ENCODE measurements at regions not wholly inside any gene's neighbourhood (a gene's known extent, or its start where the extent isn't known, plus 50 kb on each side); places are given as distances from the start of the nearest gene placed in this dataset.

DNA sequence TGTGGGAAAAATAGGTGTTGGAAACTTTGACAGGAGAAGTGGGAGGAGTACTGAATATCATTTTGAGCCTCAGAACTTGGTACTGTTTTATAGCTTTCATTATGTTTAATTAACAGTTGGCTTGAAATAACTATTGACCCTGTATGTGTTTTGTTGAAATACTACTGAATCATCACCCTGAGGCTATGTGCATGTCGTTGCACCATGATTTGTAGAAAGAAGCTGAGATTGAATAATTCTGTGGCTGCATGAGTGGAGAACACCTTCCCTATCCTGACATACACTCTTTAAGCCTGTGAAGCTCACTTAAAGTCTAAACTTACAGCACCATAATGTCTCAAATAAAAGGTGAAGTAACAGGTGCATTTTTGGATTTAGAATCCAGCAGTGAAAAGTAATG, 656.5 kb downstream of the CDY2B start:
- no peak for ATAC-seq
- H3K27me3 ChIP-seq (ENCODE audit: low read depth): no peaks in the 10 kb centered on the region
- DNase-seq: no peak
- H3K4me3 ChIP-seq: no peak overlapping the region
- intact Hi-C loops (cut with DNase I): no loop called here
- H3K36me3 ChIP-seq: no peaks in the 10 kb centered on the region
- no peaks in the 10 kb centered on the region for H3K9me3 ChIP-seq
- TF ChIP-seq, protein P1, sequence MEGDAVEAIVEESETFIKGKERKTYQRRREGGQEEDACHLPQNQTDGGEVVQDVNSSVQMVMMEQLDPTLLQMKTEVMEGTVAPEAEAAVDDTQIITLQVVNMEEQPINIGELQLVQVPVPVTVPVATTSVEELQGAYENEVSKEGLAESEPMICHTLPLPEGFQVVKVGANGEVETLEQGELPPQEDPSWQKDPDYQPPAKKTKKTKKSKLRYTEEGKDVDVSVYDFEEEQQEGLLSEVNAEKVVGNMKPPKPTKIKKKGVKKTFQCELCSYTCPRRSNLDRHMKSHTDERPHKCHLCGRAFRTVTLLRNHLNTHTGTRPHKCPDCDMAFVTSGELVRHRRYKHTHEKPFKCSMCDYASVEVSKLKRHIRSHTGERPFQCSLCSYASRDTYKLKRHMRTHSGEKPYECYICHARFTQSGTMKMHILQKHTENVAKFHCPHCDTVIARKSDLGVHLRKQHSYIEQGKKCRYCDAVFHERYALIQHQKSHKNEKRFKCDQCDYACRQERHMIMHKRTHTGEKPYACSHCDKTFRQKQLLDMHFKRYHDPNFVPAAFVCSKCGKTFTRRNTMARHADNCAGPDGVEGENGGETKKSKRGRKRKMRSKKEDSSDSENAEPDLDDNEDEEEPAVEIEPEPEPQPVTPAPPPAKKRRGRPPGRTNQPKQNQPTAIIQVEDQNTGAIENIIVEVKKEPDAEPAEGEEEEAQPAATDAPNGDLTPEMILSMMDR (IDR thresholded peaks at IDR 0.05): no peak
- no peak overlapping the region for H3K27ac ChIP-seq
- no peaks in the 10 kb centered on the region for H3K4me1 ChIP-seq

DNA sequence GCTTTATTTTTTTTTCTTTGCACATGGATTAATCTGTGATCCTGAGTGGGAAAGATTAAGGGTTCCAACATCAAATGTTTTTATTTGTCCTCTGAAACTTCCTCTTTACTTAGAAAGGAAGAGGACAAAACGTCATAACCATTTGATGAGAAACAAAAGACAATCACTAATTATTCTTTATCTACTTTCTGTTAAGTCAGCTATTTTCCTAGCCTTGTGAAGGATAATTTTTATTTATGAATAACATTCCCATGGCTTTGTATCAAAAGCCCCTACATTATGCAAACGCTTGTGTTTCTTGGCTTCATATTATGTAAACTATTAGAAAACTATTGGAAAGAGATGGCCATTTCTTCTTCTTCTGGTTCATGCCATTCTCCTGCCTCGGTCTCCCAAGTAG, 677.6 kb downstream of the CDY2B start:
- Histone ChIP-seq H3K4me3 (no peak overlapping the region), H3K9me3 (no peaks in the 10 kb centered on the region), H3K27me3 (ENCODE audit: low read depth) (no peaks in the 10 kb centered on the region), H3K36me3 (no peaks in the 10 kb centered on the region), H3K27ac (no peak overlapping the region), H3K4me1 (no peaks in the 10 kb centered on the region)
- TF ChIP-seq, protein P1 (IDR thresholded peaks at IDR 0.05): no peak
- intact Hi-C loops (cut with DNase I): no loop called here
- no peak for DNase-seq
- ATAC-seq: no peak

DNA sequence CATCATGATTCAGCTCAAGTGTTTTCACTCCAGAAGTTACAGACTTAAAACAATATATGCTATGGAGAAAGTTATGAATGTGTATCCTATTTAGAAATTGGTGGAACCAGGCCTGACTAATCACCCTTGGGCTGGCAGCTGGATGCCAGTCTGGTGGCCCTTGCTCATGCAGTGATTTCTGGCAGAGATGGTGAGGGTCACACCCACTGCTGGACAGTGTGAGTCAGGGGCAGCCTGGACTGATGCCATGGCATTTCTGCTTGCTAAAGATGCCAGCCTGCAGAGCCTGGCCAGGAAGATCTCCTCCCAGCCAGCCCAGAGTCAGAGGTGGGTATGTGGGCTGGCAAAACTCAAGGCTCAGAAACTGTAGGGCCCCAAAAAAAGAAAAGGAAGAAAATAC, 695.7 kb downstream of the CDY2B start:
- DNase-seq (no peak), ATAC-seq (no peak)
- TF ChIP-seq, protein P1 (IDR thresholded peaks at IDR 0.05): no peak

DNA sequence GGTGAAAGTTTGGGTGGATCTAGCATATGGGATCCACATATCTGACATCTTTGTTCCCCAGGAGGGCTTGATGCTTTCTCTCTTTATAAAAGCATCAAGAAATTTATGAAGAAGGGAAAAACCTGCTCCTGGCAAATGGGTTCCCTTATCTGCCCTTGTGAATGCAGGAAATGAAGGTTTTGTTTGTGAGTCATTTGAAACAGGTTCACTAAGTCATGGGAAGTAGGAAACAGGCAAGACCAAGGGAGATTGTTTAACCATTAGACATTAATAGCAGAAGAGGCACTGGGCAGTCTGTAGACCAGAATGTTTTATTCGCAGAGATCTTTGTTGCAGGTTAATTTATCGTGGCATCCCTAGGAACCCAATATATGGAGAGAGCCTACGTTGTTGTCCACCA, 713.1 kb downstream of the CDY2B start:
- ATAC-seq (no peak), DNase-seq (no peak)
- Histone ChIP-seq H3K36me3 (no peaks in the 10 kb centered on the region), H3K4me1 (no peaks in the 10 kb centered on the region), H3K27ac (no peak overlapping the region), H3K27me3 (ENCODE audit: low read depth) (no peaks in the 10 kb centered on the region), H3K4me3 (no peak overlapping the region), H3K9me3 (no peaks in the 10 kb centered on the region)
- TF ChIP-seq, protein P1 (IDR thresholded peaks at IDR 0.05): no peak
- intact Hi-C loops (cut with DNase I): no loop called here

More for the DNA sequence above, 695.7 kb downstream of the CDY2B start:
- Histone ChIP-seq H3K36me3 (no peaks in the 10 kb centered on the region), H3K4me1 (no peaks in the 10 kb centered on the region), H3K4me3 (no peak overlapping the region), H3K9me3 (no peaks in the 10 kb centered on the region), H3K27ac (no peak overlapping the region), H3K27me3 (ENCODE audit: low read depth) (no peaks in the 10 kb centered on the region)
- intact Hi-C loops (cut with DNase I): no loop called here

DNA sequence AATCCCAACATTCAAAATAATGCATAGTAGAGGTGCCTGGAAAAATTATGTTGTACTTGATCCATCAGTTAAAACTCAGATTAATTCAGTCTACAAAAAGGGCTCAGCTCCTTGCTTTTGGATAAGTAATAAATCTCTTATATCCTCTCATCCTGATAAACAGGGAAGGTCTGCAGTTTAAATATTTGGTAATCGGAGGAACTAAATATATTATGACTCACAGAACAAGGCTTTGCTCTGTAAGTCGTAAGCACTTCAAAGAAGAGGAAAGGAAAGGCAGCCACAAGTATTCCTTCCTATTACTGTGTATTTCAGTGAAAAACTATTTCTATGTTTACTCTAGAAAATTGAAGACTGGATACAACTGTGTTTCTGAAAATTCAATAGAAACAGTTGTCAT, 757.9 kb downstream of the CDY2B start:
- Histone ChIP-seq H3K9me3 (no peaks in the 10 kb centered on the region), H3K4me1 (no peaks in the 10 kb centered on the region), H3K27me3 (ENCODE audit: low read depth) (no peaks in the 10 kb centered on the region), H3K36me3 (no peaks in the 10 kb centered on the region), H3K4me3 (no peak overlapping the region), H3K27ac (no peak overlapping the region)
- ATAC-seq (no peak), DNase-seq (no peak)
- TF ChIP-seq, protein P1 (IDR thresholded peaks at IDR 0.05): no peak
- intact Hi-C loops (cut with DNase I): no loop called here

DNA sequence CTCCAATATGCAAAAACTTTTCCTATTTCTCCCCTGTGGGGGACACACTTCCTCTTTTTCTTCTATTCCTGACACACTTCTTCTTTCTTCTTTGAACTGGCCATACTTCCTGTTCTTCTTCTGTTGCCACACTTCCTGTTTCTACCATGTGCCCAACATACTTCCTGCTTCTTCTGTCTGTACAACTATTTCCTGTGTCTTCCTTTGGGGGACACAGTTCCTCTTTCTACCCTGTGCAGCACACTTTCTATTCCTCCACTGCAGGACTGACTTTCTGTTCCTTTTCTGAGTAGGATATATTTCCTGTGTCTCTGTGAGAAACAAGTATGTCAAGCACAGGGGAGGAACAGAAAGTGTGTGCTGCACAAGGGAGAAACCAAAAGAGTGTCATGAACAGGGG, 794.7 kb downstream of the CDY2B start:
- no peaks in the 10 kb centered on the region for H3K27me3 ChIP-seq (ENCODE audit: low read depth)
- no peaks in the 10 kb centered on the region for H3K9me3 ChIP-seq
- TF ChIP-seq, protein P1 (IDR thresholded peaks at IDR 0.05): no peak
- no peak overlapping the region for H3K4me3 ChIP-seq
- intact Hi-C loops (cut with DNase I): no loop called here
- ATAC-seq: no peak
- H3K36me3 ChIP-seq: no peaks in the 10 kb centered on the region
- DNase-seq: no peak
- no peak overlapping the region for H3K27ac ChIP-seq
- no peaks in the 10 kb centered on the region for H3K4me1 ChIP-seq
